Keratinocyte (primary cell): ENCODE measurements at regions not wholly inside any gene's neighbourhood (a gene's known extent, or its start where the extent isn't known, plus 50 kb on each side); places are given as distances from the start of the nearest gene placed in this dataset.

Experiments used
- DNase-seq: peaks from one replicate; pipeline ENCODE4 v3.0.0-alpha.2; 2011; ENCODE audit warnings: low read depth, missing footprints, low spot score
- FAIRE-seq: peaks from 2 replicates; lab custom pipeline; 2011; peaks lifted over from hg19 to GRCh38; lab: Jason Lieb, UNC
- H2AFZ ChIP-seq: 2 replicates; pipeline ENCODE4 v1.6.0; 2012; ENCODE audit warnings: low read length, control low read depth, inconsistent platforms; ENCODE audit not compliant: control insufficient read depth
- H3K27ac ChIP-seq: 2 replicates; pipeline ENCODE4 v1.5.1; 2011; ENCODE audit warnings: low read length; ENCODE audit not compliant: control insufficient read depth, insufficient read depth
- H3K27me3 ChIP-seq: 3 replicates; pipeline ENCODE4 v1.6.0; 2011; ENCODE audit warnings: low read length; ENCODE audit not compliant: control insufficient read depth, insufficient read depth; ENCODE audit errors: extremely low read depth
- H3K36me3 ChIP-seq, 2 experiments: 2 replicates in 1 of 2; 3 replicates in 1 of 2; pipeline ENCODE4 v1.5.1; 2011; ENCODE audit warnings: low read length in 2 of 2, mild to moderate bottlenecking in 1 of 2; ENCODE audit not compliant: control insufficient read depth in 2 of 2, insufficient read depth in 2 of 2; ENCODE audit errors: extremely low read depth in 1 of 2
- H3K4me1 ChIP-seq: 3 replicates; pipeline ENCODE4 v1.5.1; 2011; ENCODE audit warnings: low read length; ENCODE audit not compliant: control insufficient read depth, insufficient read depth; ENCODE audit errors: extremely low read depth
- H3K4me2 ChIP-seq: 3 replicates; pipeline ENCODE4 v1.6.0; 2011; ENCODE audit warnings: low read depth, low read length; ENCODE audit not compliant: control insufficient read depth, insufficient read depth; ENCODE audit errors: extremely low read depth
- H3K4me3 ChIP-seq, 3 experiments: fragments of 200-600 bp in 1 of 3; sonication (generic) in 1 of 3; 2 replicates in 2 of 3; 3 replicates in 1 of 3; pipeline ENCODE4 v1.5.1; 2011 to 2016; ENCODE audit warnings: low read length in 3 of 3, mild to moderate bottlenecking in 3 of 3, control low read depth in 2 of 3, inconsistent platforms in 1 of 3, low read depth in 1 of 3, mixed read lengths in 1 of 3, mixed run types in 1 of 3, moderate library complexity in 1 of 3; ENCODE audit not compliant: control insufficient read depth in 2 of 3, insufficient read depth in 2 of 3; ENCODE audit errors: extremely low read depth in 1 of 3
- H3K79me2 ChIP-seq: 2 replicates; pipeline ENCODE4 v1.6.0; 2012; ENCODE audit warnings: low read length; ENCODE audit not compliant: control insufficient read depth, insufficient read depth
- H3K9ac ChIP-seq: 3 replicates; pipeline ENCODE4 v1.6.0; 2011; ENCODE audit warnings: low read length; ENCODE audit not compliant: control insufficient read depth, insufficient read depth; ENCODE audit errors: extremely low read depth
- H3K9me1 ChIP-seq: 3 replicates; pipeline ENCODE4 v1.6.0; 2011; ENCODE audit warnings: low read length; ENCODE audit not compliant: control insufficient read depth, insufficient read depth; ENCODE audit errors: extremely low read depth
- H3K9me3 ChIP-seq: 2 replicates; pipeline ENCODE4 v1.5.1; 2012; ENCODE audit warnings: low read depth, low read length; ENCODE audit not compliant: control insufficient read depth
- H4K20me1 ChIP-seq: 3 replicates; pipeline ENCODE4 v1.6.0; 2011; ENCODE audit warnings: low read length; ENCODE audit not compliant: control insufficient read depth, insufficient read depth; ENCODE audit errors: extremely low read depth
- CTCF ChIP-seq, 3 experiments: IDR thresholded peaks in 1 of 3; conservative IDR thresholded peaks in 1 of 3; optimal IDR thresholded peaks in 1 of 3; 2 replicates in 2 of 3; 3 replicates in 1 of 3; pipeline versions ENCODE3 to v1.5.1; 2011; ENCODE audit warnings: low read length in 3 of 3, mild to moderate bottlenecking in 3 of 3, moderate library complexity in 2 of 3, control low read depth in 1 of 3, inconsistent platforms in 1 of 3; ENCODE audit not compliant: insufficient read depth in 2 of 3; ENCODE audit errors: extremely low read depth in 1 of 3
- EZH2 ChIP-seq: IDR thresholded peaks from one replicate; pipeline ENCODE4 v1.6.1; 2012; ENCODE audit warnings: inconsistent platforms, mild to moderate bottlenecking, low read length, moderate library complexity
- dilution Hi-C: fragments of 300-500 bp; cut with MboI; formaldehyde crosslinking; loops from one replicate; pipeline ENCODE4 v1.7.0; 2020; ENCODE audit warnings: low sequenced_read_pairs; ENCODE audit not compliant: extremely low pct_ligation_motif_present

- no peaks in the 10 kb centered on the region for H3K36me3 ChIP-seq
- no peak overlapping the region for H3K9ac ChIP-seq
- no peaks in the 10 kb centered on the region for H3K79me2 ChIP-seq
- no peak overlapping the region for H3K27ac ChIP-seq
- H4K20me1 ChIP-seq, result no peaks in the 10 kb centered on the region
- no peak overlapping the region for H3K4me3 ChIP-seq
- TF ChIP-seq EZH2, result no peak
- no peak for FAIRE-seq
- H3K9me3 ChIP-seq, result no peaks in the 10 kb centered on the region
- no peak overlapping the region for H2AFZ ChIP-seq
- H3K4me2 ChIP-seq, result no peak overlapping the region
- dilution Hi-C loops, result no loop called here
- H3K27me3 ChIP-seq, result no peaks in the 10 kb centered on the region
- peaks cover 5% of the 10 kb centered on the region for H3K4me1 ChIP-seq
- DNase-seq, result no peak
- H3K9me1 ChIP-seq, result no peaks in the 10 kb centered on the region
Observed at GRCh38 chr1:229218612-229219025, 52.3 kb upstream of the RAB4A start.

DNA sequence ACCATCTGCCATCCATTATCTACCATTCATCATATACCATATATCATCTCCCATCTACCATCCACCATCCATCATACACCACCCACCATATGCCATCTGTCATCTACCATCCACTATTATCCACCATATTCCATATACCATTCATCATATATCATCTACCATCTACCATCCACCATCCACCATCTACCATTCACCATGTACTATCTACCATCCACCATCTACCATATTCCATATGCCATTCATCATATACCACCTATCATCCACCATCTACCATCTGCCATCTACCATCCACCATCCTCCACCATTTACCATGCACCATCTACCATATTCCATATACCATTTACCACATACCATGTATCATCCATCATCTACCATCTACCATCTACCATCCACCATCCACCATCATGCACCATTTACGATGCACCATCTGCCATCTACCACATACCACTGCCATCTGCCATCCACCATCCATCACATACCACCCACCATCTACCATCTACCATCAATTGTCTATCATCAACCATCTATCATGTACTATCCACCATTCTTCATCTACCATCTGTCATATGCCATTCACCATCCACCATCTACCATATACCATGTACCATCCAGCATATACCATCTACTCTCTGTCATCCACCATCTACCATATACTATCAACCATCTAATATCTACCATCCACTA is 50.6 kb upstream of the RAB4A start:
- FAIRE-seq, result no peak
- dilution Hi-C loops, result no loop called here
- Histone ChIP-seq H2AFZ (no peak overlapping the region), H3K27me3 (no peaks in the 10 kb centered on the region), H3K9me3 (no peaks in the 10 kb centered on the region), H3K36me3 (no peaks in the 10 kb centered on the region), H3K4me3 (no peak overlapping the region), H3K27ac (no peak overlapping the region), H4K20me1 (no peaks in the 10 kb centered on the region), H3K4me2 (no peak overlapping the region), H3K4me1 (peaks cover 11% of the 10 kb centered on the region), H3K79me2 (no peaks in the 10 kb centered on the region), H3K9me1 (no peaks in the 10 kb centered on the region), H3K9ac (no peak overlapping the region)
- no peak for DNase-seq
- TF ChIP-seq EZH2, result no peak
- no peak for TF ChIP-seq CTCF (optimal IDR thresholded peaks at IDR 0.05 in 1 of 3, IDR thresholded peaks at IDR 0.05 in 1 of 3, conservative IDR thresholded peaks at IDR 0.05 in 1 of 3; ENCODE audit: extremely low read depth in 1 of 3, insufficient read depth in 2 of 3, low read length in 3 of 3)
